NOMO-1 treated with dmso at 0.1 percent for 144 hours (cell line): ENCODE measurements at regions not wholly inside any gene's neighbourhood (a gene's known extent, or its start where the extent isn't known, plus 50 kb on each side); places are given as distances from the start of the nearest gene placed in this dataset.

Experiments
- DNase-seq: peaks from one replicate; lab custom pipeline; 2025; ENCODE audit not compliant: unreplicated experiment; lab: John Stamatoyannopoulos, UW

DNA sequence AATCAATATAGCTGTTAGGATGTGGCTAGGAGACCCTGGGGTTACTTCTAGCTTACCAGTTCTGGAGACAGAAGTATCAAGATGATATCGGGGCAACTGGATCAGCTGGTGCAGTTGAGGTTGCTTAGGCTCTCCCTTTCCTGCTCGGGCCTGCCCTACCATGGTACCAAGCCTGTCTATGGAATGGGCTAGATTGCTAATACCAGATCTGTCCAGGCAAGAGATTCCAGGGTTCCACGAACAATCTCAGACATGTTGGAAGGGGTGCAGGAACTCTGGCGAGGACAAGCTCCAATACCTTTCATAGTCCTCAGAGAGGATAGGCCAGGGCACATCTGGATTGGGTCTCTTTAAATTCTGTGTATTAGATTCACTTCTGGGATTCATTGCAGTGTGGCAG is 53.8 kb downstream of the ADM start:
- DNase-seq, result no peak

DNA sequence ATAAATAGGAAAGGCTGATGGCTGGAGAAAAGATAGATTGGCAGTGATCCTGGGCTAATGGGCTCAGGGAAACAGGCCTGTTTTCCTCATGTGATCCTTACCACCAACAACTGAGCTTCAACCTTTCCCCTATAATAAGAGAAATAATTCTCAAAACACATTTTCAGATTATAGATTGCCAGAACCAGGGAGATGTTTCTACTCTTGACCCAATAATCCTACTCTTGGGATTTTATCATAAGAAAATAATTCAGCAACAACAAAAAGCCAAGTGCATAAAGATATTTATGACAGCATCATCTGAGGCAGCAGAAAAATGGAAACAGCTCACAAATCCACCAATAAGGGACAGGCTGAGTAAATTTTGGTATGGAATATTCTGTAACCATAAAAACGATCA is 54.3 kb downstream of the ADM start:
- DNase-seq, result no peak

DNA sequence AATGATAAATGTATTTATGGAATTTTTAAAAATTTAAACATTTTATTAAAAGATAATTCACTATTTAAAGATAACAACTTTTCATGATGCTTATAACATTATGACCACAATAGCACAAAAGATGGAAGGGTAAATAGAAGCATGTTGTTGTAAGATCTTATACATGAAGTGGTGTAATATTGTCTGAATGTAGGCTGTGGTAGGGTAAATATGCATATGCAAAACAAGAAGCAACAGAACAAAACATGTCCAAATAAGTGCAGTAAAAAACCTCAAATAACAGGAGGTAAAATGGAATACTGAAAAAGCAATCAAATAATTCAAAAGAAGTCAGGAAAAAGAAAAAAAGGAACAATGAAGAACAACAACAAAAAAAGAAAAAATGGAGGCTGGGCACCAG is 56.0 kb downstream of the ADM start:
- DNase-seq, result no peak

DNA sequence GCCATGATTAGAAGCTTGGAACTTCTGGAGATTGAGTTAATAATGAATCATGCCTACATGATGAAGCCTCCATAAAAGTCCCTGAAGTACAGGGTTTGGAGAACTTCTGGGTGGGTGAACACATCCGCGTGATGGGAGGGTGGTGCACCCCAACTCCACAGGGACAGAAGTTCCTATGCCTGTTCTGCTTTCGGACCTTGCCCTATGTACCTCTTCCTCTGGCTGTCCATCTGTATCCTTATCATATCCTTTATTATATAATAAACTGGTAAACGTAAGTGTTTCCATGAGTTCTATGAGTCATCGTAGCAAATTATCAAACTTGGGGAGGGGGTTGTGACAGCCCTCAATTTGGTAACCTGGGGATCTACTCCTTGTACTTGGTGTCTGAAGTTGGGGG is 60.2 kb downstream of the ADM start:
- DNase-seq, result no peak

DNA sequence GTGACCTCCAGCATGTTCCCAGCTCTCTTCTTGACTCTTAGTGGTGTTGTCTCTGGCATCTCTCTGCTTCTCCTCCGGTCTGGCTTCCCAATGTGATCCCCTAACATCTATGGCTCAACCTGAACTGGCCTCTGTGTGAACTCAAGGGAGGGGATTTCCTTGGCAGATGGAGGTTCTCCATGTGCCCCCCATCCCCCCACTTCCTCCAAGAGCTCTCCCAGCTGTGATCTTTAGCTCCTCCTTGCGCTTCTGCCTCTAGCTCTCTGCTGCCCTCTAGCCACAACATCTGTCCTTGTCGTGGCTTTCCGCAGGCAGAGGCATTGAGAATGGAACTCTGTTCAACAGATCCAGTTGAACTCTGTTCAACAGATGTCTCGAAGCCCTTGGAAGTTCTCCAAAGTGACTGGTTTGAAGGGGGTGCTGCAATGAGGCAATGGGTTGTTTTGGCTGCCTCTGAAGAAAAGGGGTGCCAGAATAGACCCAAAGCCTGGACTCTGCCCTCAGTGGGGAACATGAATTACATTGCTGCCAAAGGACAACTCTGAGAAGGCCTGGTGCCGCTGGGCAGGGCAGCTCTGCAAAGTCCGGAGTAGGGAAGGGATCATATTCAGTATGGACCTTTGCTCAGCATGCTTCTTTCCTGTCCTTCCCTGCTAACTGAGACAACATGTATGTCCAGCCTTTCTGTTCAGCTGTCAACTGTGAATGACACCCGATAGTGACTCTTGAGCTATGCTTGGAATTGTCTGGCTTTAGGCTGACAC is 61.9 kb downstream of the ADM start:
- DNase-seq, result peak; percentile 70

DNA sequence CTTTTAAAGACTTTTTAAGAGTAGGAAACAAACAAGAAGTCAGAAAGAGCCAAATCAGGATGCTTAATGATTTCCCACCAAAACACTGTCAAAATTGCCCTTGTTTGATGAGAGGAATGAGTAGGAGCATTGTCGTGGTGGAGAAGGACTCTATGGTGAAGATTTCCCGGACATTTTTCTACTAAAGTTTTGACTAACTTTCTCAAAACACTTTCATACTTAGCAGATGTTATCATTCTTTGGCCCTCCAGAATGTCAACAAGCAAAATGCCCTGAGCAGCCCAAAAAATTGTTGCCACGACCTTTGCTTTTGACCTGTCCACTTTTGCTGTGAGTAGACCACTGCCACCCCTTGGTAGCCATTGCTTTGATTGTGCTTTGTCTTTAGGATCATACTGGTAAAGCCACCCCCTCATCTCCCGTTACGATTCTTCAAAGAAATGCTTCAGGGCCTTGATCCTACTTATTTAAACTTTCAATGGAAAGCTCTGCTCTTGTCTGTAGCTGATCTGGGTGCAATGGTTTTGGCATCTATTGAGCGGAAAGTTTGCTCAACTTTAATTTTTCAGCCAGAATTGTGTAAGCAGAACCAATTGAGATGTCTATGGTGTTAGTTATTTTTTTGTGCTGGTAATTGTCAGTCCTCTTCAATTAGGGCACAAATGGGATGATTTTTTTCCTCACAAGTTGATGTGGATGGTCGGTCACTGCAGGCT is 67.2 kb downstream of the ADM start:
- DNase-seq, result no peak

DNA sequence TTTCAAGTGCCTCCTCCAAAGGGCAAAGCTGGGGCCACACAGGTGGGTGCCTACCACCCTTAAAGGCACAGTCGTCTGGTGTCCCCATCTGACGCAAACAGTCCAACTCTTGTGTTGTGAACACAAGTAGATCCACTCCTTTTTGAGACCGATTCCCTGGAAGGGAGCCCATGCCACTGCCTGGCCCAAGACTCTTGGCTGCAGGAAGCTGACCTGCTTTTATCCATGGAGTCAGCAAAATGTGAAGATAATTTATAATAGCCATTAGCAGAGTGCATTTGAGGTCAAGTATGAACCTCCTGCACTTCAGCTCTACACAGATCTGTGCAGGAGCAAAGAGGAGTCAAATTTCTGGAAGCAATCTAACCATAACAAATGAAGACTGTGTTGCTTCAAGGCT is 68.5 kb downstream of the ADM start:
- DNase-seq, result no peak

DNA sequence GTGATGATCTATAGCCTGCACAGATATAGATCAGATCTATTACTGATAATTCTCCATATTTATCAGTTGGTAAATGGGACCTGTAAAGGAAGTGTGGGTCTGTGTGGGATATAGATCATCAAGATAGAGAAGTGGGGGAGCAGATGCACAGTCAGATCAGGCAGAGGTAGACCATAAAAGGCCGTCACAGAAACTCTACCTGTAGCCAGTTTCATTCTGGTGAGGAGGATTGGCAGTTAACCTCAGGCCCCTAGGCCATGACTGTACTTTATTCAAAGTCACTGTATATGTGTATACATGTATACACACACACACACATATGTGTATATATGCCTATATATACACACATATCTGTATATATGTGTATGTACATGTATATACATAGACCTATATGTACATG is 69.1 kb downstream of the ADM start:
- DNase-seq, result no peak

DNA sequence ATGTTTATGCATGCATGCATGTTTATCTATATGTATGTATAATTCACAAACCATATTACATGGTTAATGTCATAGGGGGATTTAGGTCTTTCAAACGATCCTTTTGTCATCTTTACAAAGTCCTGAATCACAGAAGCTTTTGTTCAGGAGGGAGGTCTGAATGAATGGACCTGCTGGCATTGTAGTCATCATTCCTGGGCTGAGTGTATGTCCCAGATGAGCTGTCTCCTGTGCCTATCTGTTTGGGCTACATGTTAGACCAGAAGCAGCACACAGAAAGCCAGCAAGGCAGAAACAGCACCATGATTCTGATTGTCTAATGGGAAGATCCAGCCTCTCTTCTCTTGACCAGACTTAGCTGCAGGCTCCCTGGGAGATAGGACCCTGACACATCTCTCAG is 69.5 kb downstream of the ADM start:
- DNase-seq, result no peak

DNA sequence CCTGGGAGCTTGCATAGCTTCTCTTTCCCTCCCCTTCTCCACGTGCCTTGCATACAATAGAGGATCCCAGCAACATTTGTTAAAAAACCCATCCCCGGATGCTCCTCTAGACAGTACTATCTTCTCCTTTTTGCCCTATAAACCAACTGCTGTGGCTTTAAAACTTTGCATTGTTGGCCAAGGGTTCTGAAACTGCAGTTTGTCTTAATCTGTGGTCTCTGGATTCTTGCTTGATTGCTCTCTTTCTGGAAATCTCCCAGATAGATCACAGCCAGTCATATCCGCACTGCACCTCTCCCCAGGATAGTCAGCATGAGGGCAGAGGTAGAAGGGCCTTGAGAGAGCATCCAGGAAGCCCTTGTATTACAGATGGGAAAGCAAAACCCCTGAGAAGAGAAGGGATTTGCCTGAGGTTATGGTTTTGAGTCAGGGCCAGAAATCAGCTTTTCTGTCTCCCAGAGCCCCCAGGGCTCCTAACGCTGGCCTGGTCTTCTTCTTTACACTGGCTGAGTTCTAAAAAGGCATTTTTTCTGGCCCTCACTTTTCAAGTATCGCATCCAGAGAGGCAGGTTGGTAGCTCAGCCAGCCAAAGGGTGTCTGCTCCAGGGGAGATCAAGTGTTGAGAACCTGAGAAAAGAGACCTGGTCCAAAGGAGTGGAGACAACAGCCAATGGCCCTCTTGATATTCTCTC is 70.6 kb downstream of the ADM start:
- DNase-seq, result no peak

DNA sequence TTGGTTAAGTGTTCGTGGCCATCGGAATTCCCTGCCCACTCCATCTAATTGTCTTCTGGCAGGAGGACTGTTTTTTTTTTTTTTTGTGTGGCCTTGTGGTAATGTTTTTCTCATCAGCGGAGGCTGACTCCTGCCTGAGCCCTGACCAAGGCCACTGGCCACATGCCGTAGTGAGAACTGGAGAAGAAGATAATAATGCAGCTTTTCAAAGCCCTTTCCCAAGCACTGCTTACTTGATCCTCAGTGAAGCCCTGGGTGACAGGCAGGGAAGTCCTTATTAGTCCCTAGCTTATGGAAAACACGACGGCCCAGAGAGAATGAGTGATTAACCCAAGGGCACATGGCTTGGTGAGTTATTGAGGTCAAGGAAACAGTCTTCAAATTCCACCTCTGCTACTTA is 71.2 kb downstream of the ADM start:
- DNase-seq, result no peak

DNA sequence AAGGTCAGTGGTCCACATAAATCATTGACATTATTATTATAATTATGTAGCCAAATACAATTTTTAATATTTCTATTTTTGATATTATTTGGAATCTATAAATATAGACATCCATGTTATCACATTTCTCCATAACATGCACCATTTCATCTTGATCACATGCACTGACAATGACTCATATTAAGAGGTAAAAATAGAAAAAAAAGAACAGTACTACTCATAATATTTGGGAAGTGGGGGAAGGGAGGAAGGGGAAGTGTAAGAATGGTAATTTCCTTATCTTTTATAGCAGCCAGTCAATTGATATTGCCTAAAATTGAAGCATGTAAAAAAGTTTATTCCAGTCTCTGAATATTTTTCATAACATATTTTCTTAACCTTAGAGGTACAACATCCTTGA is 72.3 kb downstream of the ADM start:
- DNase-seq, result no peak

DNA sequence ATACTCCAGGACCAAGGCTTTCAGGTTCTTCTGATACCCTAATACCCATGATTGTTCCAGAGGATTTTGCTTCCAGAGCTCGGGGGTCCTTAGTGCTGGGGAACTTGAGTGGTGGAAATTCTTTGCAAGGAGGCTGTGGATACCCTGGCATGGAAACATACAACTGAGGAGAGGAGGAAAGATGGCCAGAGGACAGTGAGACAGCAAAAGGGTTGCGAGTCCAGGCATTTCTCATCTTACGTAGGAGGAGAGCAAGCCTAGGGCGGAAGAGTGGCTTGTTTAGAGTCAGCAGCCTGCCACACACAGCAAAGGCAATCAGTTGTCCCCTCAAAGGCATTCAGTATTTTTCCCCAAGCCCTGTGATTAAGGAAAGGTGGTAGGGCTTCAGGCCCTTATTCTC is 73.5 kb downstream of the ADM start:
- no peak for DNase-seq

DNA sequence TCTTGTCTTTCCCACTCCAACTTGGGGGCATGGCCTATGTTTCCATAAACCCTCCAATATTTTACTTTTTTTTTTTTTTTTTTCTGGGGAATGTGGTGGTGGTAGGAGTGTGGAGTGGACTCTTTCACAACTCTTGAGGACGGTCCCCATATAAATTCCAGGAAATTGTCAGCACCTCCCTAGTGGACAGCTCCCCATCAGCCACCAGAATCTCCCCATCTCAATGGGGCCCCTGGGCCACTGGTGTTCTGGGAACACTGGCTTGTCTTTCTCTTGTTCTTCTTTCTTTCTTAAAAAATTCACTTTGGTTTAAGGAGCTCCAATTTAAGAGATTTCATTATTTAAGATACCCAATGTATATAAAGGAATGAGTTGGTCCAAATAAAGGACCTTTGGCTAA is 74.1 kb downstream of the ADM start:
- no peak for DNase-seq

DNA sequence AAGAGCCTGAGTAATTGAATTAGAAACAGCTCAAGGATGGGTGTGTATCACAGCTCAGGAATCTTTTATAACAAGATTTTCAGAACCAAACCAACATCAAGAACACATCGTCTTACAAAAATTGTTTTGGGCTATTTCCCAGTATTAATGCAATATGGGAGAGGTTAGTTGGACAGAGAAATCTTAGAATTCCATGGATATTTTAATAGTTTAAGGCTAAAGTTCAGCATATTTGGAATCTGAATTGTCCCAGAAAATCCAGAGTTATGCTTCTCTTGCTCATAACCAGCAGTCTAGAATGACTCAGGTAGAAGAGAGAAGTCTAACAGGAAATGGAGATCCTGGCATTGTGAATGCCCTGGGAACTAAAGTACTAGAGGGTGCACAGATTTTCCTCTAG is 74.6 kb downstream of the ADM start:
- no peak for DNase-seq

DNA sequence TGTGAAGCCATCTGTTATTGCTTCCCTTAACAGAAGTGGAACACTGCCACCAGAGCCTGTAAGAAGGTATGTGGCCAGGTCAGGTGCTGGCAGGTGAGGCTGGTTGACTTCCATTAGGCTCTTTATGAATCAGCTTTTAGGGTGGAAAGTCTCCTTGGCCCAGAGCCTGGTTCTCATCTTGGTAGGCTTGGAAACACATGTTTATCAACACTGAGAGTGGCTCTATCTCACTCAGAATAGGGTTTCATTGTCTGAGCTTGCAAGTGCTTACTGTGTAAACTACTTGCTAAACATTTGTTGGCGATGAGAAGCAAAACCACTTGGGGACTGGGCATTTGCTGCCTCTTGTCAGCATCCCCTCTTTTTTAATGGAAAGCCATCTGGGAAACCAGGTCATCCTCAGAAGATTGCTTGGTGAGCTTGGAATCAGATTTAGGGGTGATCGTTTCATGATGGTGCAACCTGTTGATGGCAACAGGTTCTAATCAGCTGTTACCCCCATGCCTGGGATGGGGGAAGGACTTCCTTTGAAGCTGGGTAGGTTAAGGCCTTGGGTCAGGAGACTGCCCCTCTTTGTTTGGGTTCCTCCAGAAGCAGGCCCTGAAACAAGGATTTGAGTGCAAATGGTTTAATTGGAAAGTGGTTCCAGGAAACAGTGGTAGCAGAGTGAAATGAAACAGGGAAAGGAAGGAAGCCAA is 75.0 kb upstream of the AMPD3 start:
- DNase-seq, result no peak

DNA sequence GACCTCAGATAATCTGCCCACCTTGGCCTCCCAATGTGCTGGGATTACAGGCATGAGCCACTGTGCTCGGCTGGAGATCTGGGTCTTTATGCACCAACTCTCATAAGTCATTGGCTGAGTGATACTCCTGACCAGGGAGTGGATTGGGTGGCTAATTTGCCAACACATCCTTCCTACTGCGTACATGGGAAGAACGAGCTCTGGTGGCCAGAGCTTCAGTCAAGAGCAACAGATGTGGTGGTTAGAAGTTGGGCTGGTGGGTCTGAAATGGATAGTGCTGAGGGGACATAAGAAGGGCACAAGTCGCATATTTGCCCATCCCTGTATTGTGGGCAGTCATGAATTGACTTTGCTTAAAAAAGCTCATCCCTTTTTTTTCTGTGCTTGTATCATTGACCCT is 74.1 kb upstream of the AMPD3 start:
- DNase-seq, result no peak

DNA sequence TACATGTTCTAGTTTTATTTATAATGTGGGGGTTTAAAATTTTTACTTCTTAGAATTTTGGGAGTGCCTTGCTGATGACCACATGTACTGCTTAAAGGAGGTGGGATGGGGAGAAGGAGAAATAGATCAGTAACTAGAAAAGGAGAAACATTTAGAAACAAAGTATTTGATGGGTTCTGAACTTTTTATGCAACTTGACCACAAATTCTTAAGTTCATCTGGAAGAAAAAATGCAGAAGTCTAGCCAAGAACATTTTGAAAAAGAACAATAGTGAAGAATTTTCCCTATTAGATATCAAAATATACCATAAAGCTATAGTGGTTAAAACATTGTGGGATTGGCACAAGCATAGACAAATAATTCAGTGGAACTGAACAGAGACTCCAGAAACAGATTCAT is 73.3 kb upstream of the AMPD3 start:
- no peak for DNase-seq

DNA sequence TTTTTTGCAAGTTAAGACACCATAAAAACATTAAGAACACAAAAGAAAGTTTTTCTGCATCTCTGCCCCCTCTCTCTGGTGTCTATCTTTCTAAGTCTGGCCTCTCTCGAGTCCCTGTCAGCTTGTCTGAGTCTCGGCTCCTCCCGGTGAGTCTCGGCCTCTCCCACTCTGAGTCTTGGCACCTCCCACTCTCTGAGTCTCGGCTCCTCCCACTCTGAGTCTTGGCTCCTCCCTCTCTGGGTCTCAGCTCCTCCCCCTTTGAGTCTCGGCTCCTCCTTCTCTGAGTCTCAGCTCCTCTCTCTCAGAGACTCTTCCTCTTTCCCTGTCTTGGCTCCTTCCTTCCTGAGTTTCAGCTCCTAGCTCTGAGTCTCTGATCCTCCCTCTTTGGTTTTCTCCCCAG is 72.5 kb upstream of the AMPD3 start:
- no peak for DNase-seq

DNA sequence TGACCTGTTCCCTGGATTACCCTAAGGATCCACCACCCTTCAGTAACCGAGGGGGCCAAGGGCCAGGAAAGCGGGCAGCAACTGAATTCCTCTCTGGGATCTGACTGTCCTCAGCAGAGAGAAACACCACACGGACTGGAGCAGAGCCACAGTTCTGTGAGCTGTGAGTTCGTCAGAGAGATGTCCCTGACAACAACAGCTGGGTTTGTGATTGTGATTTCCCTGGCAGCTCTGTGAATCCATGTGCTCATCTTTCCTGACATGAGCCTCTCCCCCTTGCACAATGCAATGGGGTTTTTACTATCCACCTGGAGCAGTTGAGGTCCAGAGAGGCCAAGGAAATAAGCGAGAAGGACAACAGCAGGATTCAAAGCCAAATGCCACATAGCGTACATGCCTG is 69.4 kb upstream of the AMPD3 start:
- no peak for DNase-seq

DNA sequence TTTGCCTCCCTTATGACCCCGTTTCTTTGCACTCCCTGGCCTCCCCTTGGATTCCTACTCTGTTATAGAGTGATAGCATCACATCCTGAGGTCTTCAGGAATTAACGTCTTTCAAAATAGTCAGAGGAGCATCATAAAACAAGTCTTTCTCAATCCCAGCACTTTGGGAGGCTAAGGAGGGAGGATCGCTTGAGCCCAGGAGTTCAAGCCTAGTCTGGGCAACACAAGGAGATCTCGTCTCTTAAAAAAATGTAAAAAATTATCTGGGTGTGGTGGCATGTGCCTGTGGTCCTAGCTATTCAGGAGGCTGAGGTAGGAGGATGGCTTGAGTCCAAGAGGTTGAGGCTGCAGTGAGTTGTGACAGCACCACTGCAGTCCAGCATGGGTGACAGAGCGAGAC is 68.7 kb upstream of the AMPD3 start:
- no peak for DNase-seq

DNA sequence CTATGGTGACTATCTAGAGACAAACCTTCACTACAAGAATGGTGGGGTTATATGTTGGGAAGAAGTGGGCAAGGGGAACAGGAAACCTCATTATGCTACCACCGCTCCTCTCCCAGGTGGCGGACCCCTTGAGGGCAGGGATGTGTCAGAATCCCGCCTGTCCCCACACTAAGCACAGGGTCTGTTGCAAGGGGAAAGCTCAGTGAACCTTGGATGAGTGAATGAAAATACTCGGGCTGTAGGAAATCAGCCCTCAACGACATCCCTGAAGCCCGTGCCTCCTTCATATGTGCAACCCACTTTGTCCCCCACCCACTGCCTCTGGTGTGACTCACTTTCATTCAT is 68.2 kb upstream of the AMPD3 start:
- DNase-seq, result no peak
